Endothelial cell (in vitro differentiated cells): ENCODE measurements at regions not wholly inside any gene's neighbourhood (a gene's known extent, or its start where the extent isn't known, plus 50 kb on each side); places are given as distances from the start of the nearest gene placed in this dataset.

ENCODE experiments used
- DNase-seq: peaks from one replicate; pipeline ENCODE4 v3.0.0; 2021; ENCODE audit warnings: low spot score
- H3K27ac Mint-ChIP-seq: one replicate; pipeline ENCODE4 v1.8.0; 2021; ENCODE audit warnings: mixed read lengths, inconsistent platforms; ENCODE audit not compliant: unreplicated experiment
- H3K27me3 Mint-ChIP-seq: one replicate; pipeline ENCODE4 v1.8.0; 2021; ENCODE audit warnings: mild to moderate bottlenecking, moderate library complexity, mixed read lengths, inconsistent platforms; ENCODE audit not compliant: unreplicated experiment
- H3K36me3 Mint-ChIP-seq: one replicate; pipeline ENCODE4 v1.8.0; 2021; ENCODE audit warnings: mild to moderate bottlenecking, low read depth, mixed read lengths, inconsistent platforms; ENCODE audit not compliant: unreplicated experiment
- H3K4me1 Mint-ChIP-seq: one replicate; pipeline ENCODE4 v1.8.0; 2021; ENCODE audit warnings: mild to moderate bottlenecking, mixed read lengths, inconsistent platforms; ENCODE audit not compliant: unreplicated experiment
- H3K4me3 Mint-ChIP-seq: one replicate; pipeline ENCODE4 v1.8.0; 2021; ENCODE audit warnings: mild to moderate bottlenecking, mixed read lengths, inconsistent platforms; ENCODE audit not compliant: unreplicated experiment
- H3K9me3 Mint-ChIP-seq: one replicate; pipeline ENCODE4 v1.8.0; 2021; ENCODE audit warnings: mixed read lengths, inconsistent platforms; ENCODE audit not compliant: unreplicated experiment
- CTCF ChIP-seq: fragments of 200-600 bp; sonication (generic); IDR thresholded peaks from one replicate; pipeline ENCODE4 v1.5.0; 2021; ENCODE audit warnings: antibody characterized with exemption; ENCODE audit not compliant: unreplicated experiment

GRCh38 chrX:121641560-121641959 lies 594.1 kb downstream of the GLUD2 start:
- Mint-ChIP-seq H3K27me3 (no peaks in the 10 kb centered on the region), H3K36me3 (no peaks in the 10 kb centered on the region), H3K27ac (no peak overlapping the region), H3K4me3 (no peak overlapping the region), H3K9me3 (no peaks in the 10 kb centered on the region), H3K4me1 (peaks cover 4% of the 10 kb centered on the region)
- DNase-seq, result no peak
- no peak for TF ChIP-seq CTCF

- H3K4me1 Mint-ChIP-seq, result peaks cover 4% of the 10 kb centered on the region
- no peaks in the 10 kb centered on the region for H3K9me3 Mint-ChIP-seq
- no peaks in the 10 kb centered on the region for H3K27me3 Mint-ChIP-seq
- no peak for DNase-seq
- H3K27ac Mint-ChIP-seq, result no peak overlapping the region
- no peaks in the 10 kb centered on the region for H3K36me3 Mint-ChIP-seq
- no peak for TF ChIP-seq CTCF
- no peak overlapping the region for H3K4me3 Mint-ChIP-seq
Measured at GRCh38 chrX:121642415-121642814, 595.0 kb downstream of the GLUD2 start.

GRCh38 chrX:121649417-121649816 lies 602.0 kb downstream of the GLUD2 start:
- no peaks in the 10 kb centered on the region for H3K9me3 Mint-ChIP-seq
- TF ChIP-seq CTCF, result no peak
- H3K4me3 Mint-ChIP-seq, result no peak overlapping the region
- H3K4me1 Mint-ChIP-seq, result no peaks in the 10 kb centered on the region
- no peaks in the 10 kb centered on the region for H3K36me3 Mint-ChIP-seq
- H3K27me3 Mint-ChIP-seq, result no peaks in the 10 kb centered on the region
- no peak for DNase-seq
- no peak overlapping the region for H3K27ac Mint-ChIP-seq

DNA sequence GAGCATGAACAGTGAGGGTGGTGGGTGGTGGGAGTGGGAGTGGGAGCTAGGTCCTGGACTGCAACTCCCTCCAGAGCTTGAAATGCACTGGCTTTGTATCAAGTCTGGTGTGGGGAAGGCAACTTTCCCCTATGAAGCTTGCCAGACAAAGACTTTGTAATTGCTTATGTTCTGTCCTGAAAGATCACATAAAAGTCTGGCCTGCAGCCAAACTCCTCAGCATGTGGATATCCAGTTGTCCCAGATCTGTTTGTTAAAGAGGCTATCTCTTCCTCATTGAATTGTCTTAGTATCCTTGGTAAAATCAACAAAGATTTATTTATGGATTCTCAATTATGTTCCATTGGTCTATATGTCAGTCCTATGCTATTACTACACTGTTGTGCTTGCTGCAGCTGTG lies 607.9 kb downstream of the GLUD2 start:
- no peak for DNase-seq
- TF ChIP-seq CTCF, result no peak
- H3K36me3 Mint-ChIP-seq, result no peaks in the 10 kb centered on the region
- no peak overlapping the region for H3K27ac Mint-ChIP-seq
- H3K4me3 Mint-ChIP-seq, result no peak overlapping the region
- no peaks in the 10 kb centered on the region for H3K9me3 Mint-ChIP-seq
- peaks cover 1% of the 10 kb centered on the region for H3K27me3 Mint-ChIP-seq
- H3K4me1 Mint-ChIP-seq, result no peaks in the 10 kb centered on the region

DNA sequence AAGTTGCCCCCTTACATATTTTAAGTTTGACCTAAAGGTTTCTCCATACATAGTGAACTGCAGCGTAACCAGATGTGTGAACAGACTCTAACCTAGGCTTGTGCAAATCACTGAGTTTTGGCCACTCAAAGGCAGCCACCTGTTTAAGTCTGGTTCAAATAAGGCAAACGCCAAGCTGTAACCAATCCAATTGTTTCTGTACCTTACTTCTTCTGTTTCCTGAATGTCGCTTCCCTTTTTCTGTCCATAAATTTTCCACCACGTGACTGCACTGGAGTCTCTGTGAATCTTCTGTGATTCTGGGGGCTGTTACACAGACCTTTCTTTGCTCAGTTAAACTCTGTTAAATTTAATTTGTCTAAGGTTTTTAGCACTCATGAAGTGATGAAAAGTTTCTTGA lies 618.8 kb downstream of the GLUD2 start:
- no peak for DNase-seq
- Mint-ChIP-seq H3K4me3 (no peak overlapping the region), H3K27me3 (no peaks in the 10 kb centered on the region), H3K9me3 (no peaks in the 10 kb centered on the region), H3K4me1 (no peaks in the 10 kb centered on the region), H3K36me3 (no peaks in the 10 kb centered on the region), H3K27ac (no peak overlapping the region)
- TF ChIP-seq CTCF, result no peak
